HepG2 (cell line): ENCODE measurements at regions not wholly inside any gene's neighbourhood (a gene's known extent, or its start where the extent isn't known, plus 50 kb on each side); places are given as distances from the start of the nearest gene placed in this dataset.

Experiments used
- ATAC-seq: fragments of 200-7000 bp; cut with Tn5 transposase; 3 replicates; pipeline ENCODE4 v1.9.1; 2020; ENCODE audit warnings: mild to moderate bottlenecking, moderate library complexity
- BruUV-seq: library from RNA; stranded (reverse); fragments of 400-500 nt; replicated peaks from 2 replicates; lab custom pipeline; 2021; lab: Mats Ljungman, UMichigan
- CTCF ChIA-PET: fragments of 300-600 bp; formaldehyde crosslinking; extraction: SDS; loops from one replicate; lab custom pipeline; 2021; ENCODE audit warnings: low total read pairs, inconsistent platforms, low intra/inter-chr PET ratio; lab: Yijun Ruan, JAX
- POLR2A ChIA-PET: fragments of 350-600 bp; sonication (Branson Sonifier 250); formaldehyde crosslinking; loops from one replicate; lab custom pipeline; 2020; ENCODE audit warnings: antibody characterized with exemption, inconsistent platforms; lab: Yijun Ruan, JAX
- DNase-seq: peaks from one replicate; pipeline ENCODE4 v3.0.0-alpha.2; 2015; ENCODE audit warnings: low spot score
- FAIRE-seq: peaks from 3 replicates; lab custom pipeline; 2011; peaks lifted over from hg19 to GRCh38; lab: Jason Lieb, UNC
- H2AFZ ChIP-seq: one replicate; pipeline ENCODE4 v1.6.1; 2011; ENCODE audit warnings: low read length, inconsistent platforms
- H3K27ac ChIP-seq: fragments of 300-600 bp; 3 replicates; pipeline ENCODE4 v1.8.0; 2011; ENCODE audit warnings: mixed run types, mild to moderate bottlenecking, mixed read lengths, low read length, inconsistent platforms; ENCODE audit not compliant: insufficient read depth; ENCODE audit errors: extremely low read length
- H3K27me3 ChIP-seq, 2 experiments: fragments of 200-600 bp in 1 of 2; 2 replicates in 1 of 2; 3 replicates in 1 of 2; pipeline versions ENCODE4 v1.6.0 to v1.8.0; 2011; ENCODE audit warnings: low read length in 2 of 2, mild to moderate bottlenecking in 2 of 2, moderate library complexity in 2 of 2, inconsistent platforms in 1 of 2; ENCODE audit not compliant: insufficient read depth in 2 of 2, control insufficient read depth in 1 of 2
- H3K36me3 ChIP-seq, 2 experiments: fragments of 200-600 bp in 1 of 2; replicated peaks in 1 of 2; 2 replicates in 1 of 2; 3 replicates in 1 of 2; pipeline versions ENCODE4 v1.5.1 to v1.8.0; 2011; ENCODE audit warnings: low read length in 2 of 2, inconsistent platforms in 1 of 2; ENCODE audit not compliant: insufficient read depth in 2 of 2, control insufficient read depth in 1 of 2
- H3K4me1 ChIP-seq: 2 replicates; pipeline ENCODE4 v1.5.1; 2012; ENCODE audit warnings: low read length, inconsistent platforms; ENCODE audit not compliant: insufficient read depth
- H3K4me2 ChIP-seq: 2 replicates; pipeline ENCODE4 v1.6.0; 2011; ENCODE audit warnings: low read depth, low read length, inconsistent platforms
- H3K4me3 ChIP-seq, 3 experiments: fragments of 200-600 bp in 1 of 3; sonication (generic), shearing (Covaris generic) in 1 of 3; replicated peaks in 1 of 3; 2 replicates each; pipeline ENCODE4 v1.5.1; 2011 to 2016; ENCODE audit warnings: low read length in 3 of 3, inconsistent platforms in 2 of 3, low read depth in 2 of 3, mild to moderate bottlenecking in 2 of 3, control low read depth in 1 of 3, mixed read lengths in 1 of 3; ENCODE audit not compliant: insufficient read depth in 1 of 3
- H3K79me2 ChIP-seq: one replicate; pipeline ENCODE4 v1.6.1; 2011; ENCODE audit warnings: low read length, inconsistent platforms; ENCODE audit not compliant: insufficient read depth
- H3K9ac ChIP-seq: 2 replicates; pipeline ENCODE4 v1.6.0; 2011; ENCODE audit warnings: mild to moderate bottlenecking, low read depth, low read length, inconsistent platforms; ENCODE audit not compliant: insufficient read depth
- H3K9me3 ChIP-seq: 2 replicates; pipeline ENCODE4 v1.5.1; 2012; ENCODE audit warnings: mild to moderate bottlenecking, low read length
- H4K20me1 ChIP-seq: 2 replicates; pipeline ENCODE4 v1.6.0; 2011; ENCODE audit warnings: inconsistent platforms, mild to moderate bottlenecking, low read length, moderate library complexity; ENCODE audit not compliant: insufficient read depth
- ASH2L ChIP-seq: fragments of 300-600, 200-600 bp; sonication (generic); IDR thresholded peaks from 2 replicates; pipeline ENCODE4 v1.7.0; 2017; ENCODE audit warnings: low read depth, mild to moderate bottlenecking, moderate library complexity, mixed read lengths, low read length; ENCODE audit not compliant: insufficient read length
- ATF4 ChIP-seq, 2 experiments: fragments of 450-650 bp in 1 of 2; sonication (generic) in 1 of 2; formaldehyde crosslinking; IDR thresholded peaks; 2 replicates each; pipeline versions ENCODE4 v1.5.0 to v1.8.0; 2020 to 2022; ENCODE audit warnings: mild to moderate bottlenecking in 1 of 2, missing genetic modification reagents in 1 of 2
- CBX2 ChIP-seq, 2 experiments: fragments of 200-600 bp in 1 of 2; sonication (generic); formaldehyde crosslinking in 1 of 2; IDR thresholded peaks; 2 replicates each; pipeline versions ENCODE4 v1.7.0 to v1.8.1; 2018 to 2022; ENCODE audit warnings: low read depth in 2 of 2, low read length in 1 of 2, mild to moderate bottlenecking in 1 of 2, missing genetic modification reagents in 1 of 2
- MEIS2 ChIP-seq: sonication (generic); formaldehyde crosslinking; IDR thresholded peaks from 2 replicates; pipeline ENCODE4 v1.9.0; 2021; ENCODE audit warnings: mild to moderate bottlenecking, missing genetic modification reagents
- MXD4 ChIP-seq: IDR thresholded peaks from 2 replicates; pipeline ENCODE4 v1.6.1; 2016; ENCODE audit warnings: mild to moderate bottlenecking, missing biosample characterization, missing genetic modification reagents
- SP2 ChIP-seq: sonication (generic); formaldehyde crosslinking; IDR thresholded peaks from 2 replicates; pipeline ENCODE4 v1.5.1; 2020; ENCODE audit warnings: mild to moderate bottlenecking, missing genetic modification reagents
- U2AF2 ChIP-seq: fragments of 200-400 bp; formaldehyde crosslinking; IDR thresholded peaks from 2 replicates; pipeline ENCODE4 v1.6.1; 2017; ENCODE audit warnings: low read depth, mild to moderate bottlenecking, low read length
- XRCC5 ChIP-seq: fragments of 200-400 bp; formaldehyde crosslinking; optimal IDR thresholded peaks from 2 replicates; pipeline ENCODE3; 2017; ENCODE audit warnings: mild to moderate bottlenecking, low read length
- ZFYVE20 ChIP-seq: sonication (generic); formaldehyde crosslinking; IDR thresholded peaks from 2 replicates; pipeline ENCODE4 v1.8.0; 2023; ENCODE audit warnings: low read depth, mild to moderate bottlenecking, moderate library complexity, missing genetic modification reagents, borderline replicate concordance
- ZNF468 ChIP-seq: sonication (generic); formaldehyde crosslinking; IDR thresholded peaks from 2 replicates; pipeline ENCODE4 v1.8.0; 2022; ENCODE audit warnings: mild to moderate bottlenecking, moderate library complexity, missing genetic modification reagents
- ZNF557 ChIP-seq: sonication (generic); formaldehyde crosslinking; IDR thresholded peaks from 2 replicates; pipeline ENCODE4 v1.4.0; 2020; ENCODE audit warnings: missing genetic modification reagents
- ZNF652 ChIP-seq: IDR thresholded peaks from 2 replicates; pipeline ENCODE4 v1.6.1; 2016; ENCODE audit warnings: low read depth, borderline replicate concordance
- ZSCAN25 ChIP-seq: sonication (generic); formaldehyde crosslinking; IDR thresholded peaks from 2 replicates; pipeline ENCODE4 v1.8.0; 2022; ENCODE audit warnings: mild to moderate bottlenecking, missing genetic modification reagents
- WGBS: methylation state at CpG from one replicate; pipeline ENCODE4 v1.1.6; 2017; ENCODE audit warnings: low lambda C conversion rate; 5-methylcytosine and 5-hydroxymethylcytosine counted together
- in situ Hi-C: cut with HindIII; loops from 2 replicates; pipeline ENCODE4 v1.10.0; 2017; ENCODE audit warnings: low pct_unique_long_range_greater_than_20kb; ENCODE audit not compliant: extremely low pct_ligation_motif_present
- intact Hi-C: fragments of 100-400 bp; cut with micrococcal nuclease; formaldehyde crosslinking; loops from one replicate; pipeline ENCODE4 v1.10.0; 2022; ENCODE audit not compliant: unreplicated experiment
- TF ChIP-seq, protein P1 (sequence below): sonication (generic); formaldehyde crosslinking; IDR thresholded peaks from 2 replicates; pipeline ENCODE4 v1.4.0; 2020; ENCODE audit warnings: mild to moderate bottlenecking, low read depth, missing genetic modification reagents
- TF ChIP-seq, protein P2 (sequence below): sonication (generic); formaldehyde crosslinking; IDR thresholded peaks from 2 replicates; pipeline ENCODE4 v1.9.0; 2021; ENCODE audit warnings: missing genetic modification reagents, borderline replicate concordance
- TF ChIP-seq, protein P3 (sequence below): sonication (generic); formaldehyde crosslinking; IDR thresholded peaks from 2 replicates; pipeline ENCODE4 v1.4.0; 2020; ENCODE audit warnings: missing genetic modification reagents

DNA sequence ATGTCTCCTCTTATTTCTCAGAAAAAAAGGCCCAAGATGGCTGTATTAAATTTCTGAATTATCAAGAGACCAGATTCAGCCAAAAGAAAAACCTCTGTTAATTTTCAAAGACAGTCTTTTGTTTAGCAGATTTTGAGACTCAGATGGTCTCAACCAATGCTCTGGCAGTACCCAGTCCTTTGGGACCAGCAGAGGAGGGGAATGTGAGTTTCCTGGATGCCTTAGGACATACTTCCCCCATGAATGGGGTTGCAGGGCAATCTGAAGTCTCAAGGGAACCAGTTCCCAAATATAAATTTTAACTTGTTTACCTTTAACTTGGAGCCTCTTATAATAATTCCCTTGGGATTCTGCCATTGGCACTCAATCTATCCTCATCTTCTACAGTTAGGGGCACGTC lies 107.8 kb upstream of the ZNF521 start:
- Histone ChIP-seq H3K4me3 (no peak overlapping the region), H4K20me1 (no peaks in the 10 kb centered on the region), H3K79me2 (no peaks in the 10 kb centered on the region), H3K27ac (no peak overlapping the region), H3K27me3 (no peaks in the 10 kb centered on the region), H3K4me2 (no peak overlapping the region), H3K36me3 (no peaks in the 10 kb centered on the region), H2AFZ (no peak overlapping the region), H3K9me3 (no peaks in the 10 kb centered on the region), H3K9ac (no peak overlapping the region), H3K4me1 (no peaks in the 10 kb centered on the region)
- intact Hi-C loops, result no loop called here
- no peak for FAIRE-seq
- no peak for DNase-seq
- TF ChIP-seq, protein P1, sequence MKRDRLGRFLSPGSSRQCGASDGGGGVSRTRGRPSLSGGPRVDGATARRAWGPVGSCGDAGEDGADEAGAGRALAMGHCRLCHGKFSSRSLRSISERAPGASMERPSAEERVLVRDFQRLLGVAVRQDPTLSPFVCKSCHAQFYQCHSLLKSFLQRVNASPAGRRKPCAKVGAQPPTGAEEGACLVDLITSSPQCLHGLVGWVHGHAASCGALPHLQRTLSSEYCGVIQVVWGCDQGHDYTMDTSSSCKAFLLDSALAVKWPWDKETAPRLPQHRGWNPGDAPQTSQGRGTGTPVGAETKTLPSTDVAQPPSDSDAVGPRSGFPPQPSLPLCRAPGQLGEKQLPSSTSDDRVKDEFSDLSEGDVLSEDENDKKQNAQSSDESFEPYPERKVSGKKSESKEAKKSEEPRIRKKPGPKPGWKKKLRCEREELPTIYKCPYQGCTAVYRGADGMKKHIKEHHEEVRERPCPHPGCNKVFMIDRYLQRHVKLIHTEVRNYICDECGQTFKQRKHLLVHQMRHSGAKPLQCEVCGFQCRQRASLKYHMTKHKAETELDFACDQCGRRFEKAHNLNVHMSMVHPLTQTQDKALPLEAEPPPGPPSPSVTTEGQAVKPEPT (CRISPR knock-in tag), result no peak
- no peak for TF ChIP-seq SP2 (CRISPR knock-in tag)
- TF ChIP-seq ATF4 (CRISPR knock-in tag; IDR thresholded peaks at IDR 0.05), result no peak
- no peak for TF ChIP-seq ZFYVE20 (CRISPR knock-in tag)
- no peak for TF ChIP-seq ASH2L
- no peak for TF ChIP-seq ZNF652 (CRISPR knock-in tag)
- TF ChIP-seq, protein P2, sequence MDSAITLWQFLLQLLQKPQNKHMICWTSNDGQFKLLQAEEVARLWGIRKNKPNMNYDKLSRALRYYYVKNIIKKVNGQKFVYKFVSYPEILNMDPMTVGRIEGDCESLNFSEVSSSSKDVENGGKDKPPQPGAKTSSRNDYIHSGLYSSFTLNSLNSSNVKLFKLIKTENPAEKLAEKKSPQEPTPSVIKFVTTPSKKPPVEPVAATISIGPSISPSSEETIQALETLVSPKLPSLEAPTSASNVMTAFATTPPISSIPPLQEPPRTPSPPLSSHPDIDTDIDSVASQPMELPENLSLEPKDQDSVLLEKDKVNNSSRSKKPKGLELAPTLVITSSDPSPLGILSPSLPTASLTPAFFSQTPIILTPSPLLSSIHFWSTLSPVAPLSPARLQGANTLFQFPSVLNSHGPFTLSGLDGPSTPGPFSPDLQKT (CRISPR knock-in tag), result no peak
- no peak for TF ChIP-seq ZNF468 (CRISPR knock-in tag)
- no peak for TF ChIP-seq ZNF557
- no peak for TF ChIP-seq XRCC5
- no peak for TF ChIP-seq MXD4 (CRISPR knock-in tag)
- no peak for TF ChIP-seq MEIS2
- TF ChIP-seq CBX2 (IDR thresholded peaks at IDR 0.05; ENCODE audit: low read depth, low read length), result no peak
- TF ChIP-seq CBX2 (CRISPR knock-in tag; IDR thresholded peaks at IDR 0.05; ENCODE audit: low read depth), result no peak
- TF ChIP-seq U2AF2, result no peak
- no peak for TF ChIP-seq ZSCAN25 (CRISPR knock-in tag)
- TF ChIP-seq, protein P3, sequence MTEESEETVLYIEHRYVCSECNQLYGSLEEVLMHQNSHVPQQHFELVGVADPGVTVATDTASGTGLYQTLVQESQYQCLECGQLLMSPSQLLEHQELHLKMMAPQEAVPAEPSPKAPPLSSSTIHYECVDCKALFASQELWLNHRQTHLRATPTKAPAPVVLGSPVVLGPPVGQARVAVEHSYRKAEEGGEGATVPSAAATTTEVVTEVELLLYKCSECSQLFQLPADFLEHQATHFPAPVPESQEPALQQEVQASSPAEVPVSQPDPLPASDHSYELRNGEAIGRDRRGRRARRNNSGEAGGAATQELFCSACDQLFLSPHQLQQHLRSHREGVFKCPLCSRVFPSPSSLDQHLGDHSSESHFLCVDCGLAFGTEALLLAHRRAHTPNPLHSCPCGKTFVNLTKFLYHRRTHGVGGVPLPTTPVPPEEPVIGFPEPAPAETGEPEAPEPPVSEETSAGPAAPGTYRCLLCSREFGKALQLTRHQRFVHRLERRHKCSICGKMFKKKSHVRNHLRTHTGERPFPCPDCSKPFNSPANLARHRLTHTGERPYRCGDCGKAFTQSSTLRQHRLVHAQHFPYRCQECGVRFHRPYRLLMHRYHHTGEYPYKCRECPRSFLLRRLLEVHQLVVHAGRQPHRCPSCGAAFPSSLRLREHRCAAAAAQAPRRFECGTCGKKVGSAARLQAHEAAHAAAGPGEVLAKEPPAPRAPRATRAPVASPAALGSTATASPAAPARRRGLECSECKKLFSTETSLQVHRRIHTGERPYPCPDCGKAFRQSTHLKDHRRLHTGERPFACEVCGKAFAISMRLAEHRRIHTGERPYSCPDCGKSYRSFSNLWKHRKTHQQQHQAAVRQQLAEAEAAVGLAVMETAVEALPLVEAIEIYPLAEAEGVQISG (CRISPR knock-in tag), result no peak
- no TSS peak for BruUV-seq
- CTCF ChIA-PET, result no interaction called here
- WGBS, result 0% methylated on average over 1 of the region's 1 CpG
- POLR2A ChIA-PET, result no interaction called here
- in situ Hi-C loops, result no loop called here
- no peak for ATAC-seq
